Peyer's patch (tissue), 4 donors: ENCODE measurements at regions not wholly inside any gene's neighbourhood (a gene's known extent, or its start where the extent isn't known, plus 50 kb on each side); places are given as distances from the start of the nearest gene placed in this dataset.

Experiments used
- DNase-seq, 3 donors: peaks; one replicate each; pipeline ENCODE4 v3.0.0-alpha.2; 2017 to 2019
- H3K27ac ChIP-seq, 4 donors: fragments of 200-600 bp; sonication (generic); one replicate each; pipeline ENCODE4 v1.5.1; 2016 to 2019
- H3K27me3 ChIP-seq, 2 donors: fragments of 200-600 bp; sonication (generic); one replicate each; pipeline ENCODE4 v1.5.1; 2019
- H3K36me3 ChIP-seq, 3 donors: fragments of 200-600 bp; sonication (generic); one replicate each; pipeline ENCODE4 v1.5.1; 2016 to 2019
- H3K4me1 ChIP-seq, 4 donors: fragments of 200-600 bp; sonication (generic); one replicate each; pipeline ENCODE4 v1.5.1; 2016 to 2019
- H3K4me3 ChIP-seq, 4 donors: fragments of 200-600 bp; sonication (generic); 1 replicate in 3 of 4; 2 replicates in 1 of 4; pipeline ENCODE4 v1.5.1; 2016 to 2019; ENCODE audit warnings: mild to moderate bottlenecking in 1 of 4
- H3K9me3 ChIP-seq, 4 donors: fragments of 200-600 bp; sonication (generic); one replicate each; pipeline ENCODE4 v1.5.1; 2016 to 2019; ENCODE audit warnings: mild to moderate bottlenecking in 1 of 4
- CTCF ChIP-seq, 6 experiments: fragments of 450-650 bp in 4 of 6; fragments of 200-600 bp in 2 of 6; sonication (generic) in 1 of 6; IDR thresholded peaks; one replicate each; pipeline ENCODE4 v1.5.1; 2017 to 2019; ENCODE audit warnings: antibody characterized with exemption in 6 of 6, mild to moderate bottlenecking in 3 of 6, moderate library complexity in 1 of 6
- POLR2A ChIP-seq, 2 donors: fragments of 450-650 bp; IDR thresholded peaks; one replicate each; pipeline ENCODE4 v1.5.1; 2017; ENCODE audit warnings: antibody characterized with exemption in 2 of 2, mild to moderate bottlenecking in 2 of 2, moderate library complexity in 2 of 2

GRCh38 chrX:138026211-138026610 is 460.3 kb downstream of the ZIC3 start:
- DNase-seq: no peak
- Histone ChIP-seq H3K36me3 (no peaks in the 10 kb centered on the region), H3K9me3 (no peaks in the 10 kb centered on the region), H3K27me3 (no peaks in the 10 kb centered on the region), H3K4me3 (no peak overlapping the region), H3K27ac (no peak overlapping the region), H3K4me1 (no peaks in the 10 kb centered on the region)
- peak in 1 of 6 experiments; percentile 16 for TF ChIP-seq CTCF (IDR thresholded peaks at IDR 0.05)
- TF ChIP-seq POLR2A (IDR thresholded peaks at IDR 0.05): no peak

GRCh38 chrX:138031715-138032114 is 465.8 kb downstream of the ZIC3 start:
- Histone ChIP-seq H3K9me3 (no peaks in the 10 kb centered on the region), H3K4me1 (no peaks in the 10 kb centered on the region), H3K27ac (no peak overlapping the region), H3K36me3 (no peaks in the 10 kb centered on the region), H3K4me3 (no peak overlapping the region), H3K27me3 (no peaks in the 10 kb centered on the region)
- TF ChIP-seq CTCF (IDR thresholded peaks at IDR 0.05): no peak
- no peak for TF ChIP-seq POLR2A (IDR thresholded peaks at IDR 0.05)
- no peak for DNase-seq

- Histone ChIP-seq H3K36me3 (no peaks in the 10 kb centered on the region), H3K27ac (no peak overlapping the region), H3K27me3 (no peaks in the 10 kb centered on the region), H3K9me3 (no peaks in the 10 kb centered on the region), H3K4me1 (no peaks in the 10 kb centered on the region), H3K4me3 (no peak overlapping the region)
- TF ChIP-seq POLR2A (IDR thresholded peaks at IDR 0.05): no peak
- no peak for DNase-seq
Measured at GRCh38 chrX:138034136-138034535, 468.2 kb downstream of the ZIC3 start.

GRCh38 chrX:138037548-138037947 is 471.6 kb downstream of the ZIC3 start:
- H3K9me3 ChIP-seq: no peaks in the 10 kb centered on the region
- no peak overlapping the region for H3K27ac ChIP-seq
- no peak overlapping the region for H3K4me3 ChIP-seq
- no peaks in the 10 kb centered on the region for H3K27me3 ChIP-seq
- DNase-seq: no peak
- TF ChIP-seq POLR2A (IDR thresholded peaks at IDR 0.05): no peak
- TF ChIP-seq CTCF (IDR thresholded peaks at IDR 0.05): no peak
- no peaks in the 10 kb centered on the region for H3K4me1 ChIP-seq
- H3K36me3 ChIP-seq: no peaks in the 10 kb centered on the region

- no peaks in the 10 kb centered on the region for H3K9me3 ChIP-seq
- H3K4me3 ChIP-seq: no peak overlapping the region
- H3K36me3 ChIP-seq: no peaks in the 10 kb centered on the region
- no peak for TF ChIP-seq CTCF (IDR thresholded peaks at IDR 0.05)
- TF ChIP-seq POLR2A (IDR thresholded peaks at IDR 0.05): no peak
- no peak for DNase-seq
- H3K4me1 ChIP-seq: no peaks in the 10 kb centered on the region
- no peak overlapping the region for H3K27ac ChIP-seq
- no peaks in the 10 kb centered on the region for H3K27me3 ChIP-seq
Measured at GRCh38 chrX:138057883-138058282, 492.0 kb downstream of the ZIC3 start.

GRCh38 chrX:138058931-138059330 is 493.0 kb downstream of the ZIC3 start:
- H3K4me3 ChIP-seq: no peak overlapping the region
- no peaks in the 10 kb centered on the region for H3K36me3 ChIP-seq
- DNase-seq: no peak
- no peaks in the 10 kb centered on the region for H3K9me3 ChIP-seq
- no peaks in the 10 kb centered on the region for H3K4me1 ChIP-seq
- TF ChIP-seq CTCF (IDR thresholded peaks at IDR 0.05): no peak
- no peak for TF ChIP-seq POLR2A (IDR thresholded peaks at IDR 0.05)
- H3K27me3 ChIP-seq: no peaks in the 10 kb centered on the region
- H3K27ac ChIP-seq: no peak overlapping the region
